HG02588 (cell line): ENCODE measurements at regions not wholly inside any gene's neighbourhood (a gene's known extent, or its start where the extent isn't known, plus 50 kb on each side); places are given as distances from the start of the nearest gene placed in this dataset.

ENCODE experiments used
- ATAC-seq: cut with Tn5 transposase; IDR thresholded peaks from one replicate; pipeline ENCODE4 v1.9.1; 2021; ENCODE audit warnings: mild to moderate bottlenecking, moderate library complexity; ENCODE audit not compliant: unreplicated experiment

DNA sequence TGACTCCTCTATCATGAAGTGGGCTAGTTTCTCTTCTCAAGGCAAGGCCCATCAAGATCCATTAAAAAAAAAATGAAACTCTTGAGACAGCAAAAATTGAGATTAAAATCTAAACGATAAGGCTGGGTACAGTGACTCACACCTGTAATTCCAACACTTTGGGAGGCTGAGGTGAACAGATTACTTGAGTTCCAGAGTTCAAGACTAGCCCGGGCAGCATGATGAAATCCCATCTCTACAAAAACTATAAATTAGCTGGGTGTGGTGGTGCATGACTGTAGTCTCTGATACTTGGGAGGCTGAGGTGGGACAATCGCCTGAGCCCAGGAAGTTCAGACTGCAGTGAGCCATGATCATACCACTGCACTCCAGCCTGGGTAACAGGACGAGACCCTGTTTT, 226.5 kb upstream of the SOX5 start:
- no peak for ATAC-seq

DNA sequence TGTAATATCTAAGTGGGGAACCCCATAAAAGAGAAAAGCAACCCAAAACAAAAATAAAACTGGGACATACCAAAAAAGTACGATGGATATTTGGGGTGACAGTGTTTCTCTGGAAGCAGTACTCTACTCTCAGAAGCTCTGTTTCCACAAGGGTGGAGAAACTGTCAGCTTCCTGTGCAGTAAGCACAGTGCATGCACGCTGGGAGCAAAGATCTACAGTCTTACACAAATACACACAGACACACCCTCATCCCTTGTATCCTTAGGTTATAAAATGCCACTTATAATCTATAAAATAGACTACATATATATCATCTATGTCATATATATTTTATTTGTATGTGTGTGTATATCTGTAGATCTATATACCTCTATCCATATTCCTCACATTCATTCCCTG, 225.8 kb upstream of the SOX5 start:
- no peak for ATAC-seq

DNA sequence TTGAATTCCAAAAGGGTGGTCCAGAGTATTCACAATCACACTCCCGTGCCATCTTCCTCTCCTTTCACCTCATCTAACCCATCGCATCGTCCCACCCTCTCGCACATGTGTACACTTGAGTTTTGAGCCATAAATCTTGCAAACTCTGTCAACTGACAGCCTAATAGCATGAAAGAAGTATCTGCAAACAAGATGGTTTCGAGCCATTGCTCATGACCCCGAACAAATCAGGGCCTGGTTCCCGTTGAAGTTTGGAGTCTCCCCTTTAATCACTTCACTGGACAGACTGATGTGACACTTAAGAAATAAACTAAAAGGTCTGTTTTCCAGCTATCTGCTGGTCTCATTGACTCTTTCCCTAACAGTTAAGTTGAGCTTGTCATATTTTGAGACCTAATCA, 223.6 kb upstream of the SOX5 start:
- ATAC-seq = no peak

DNA sequence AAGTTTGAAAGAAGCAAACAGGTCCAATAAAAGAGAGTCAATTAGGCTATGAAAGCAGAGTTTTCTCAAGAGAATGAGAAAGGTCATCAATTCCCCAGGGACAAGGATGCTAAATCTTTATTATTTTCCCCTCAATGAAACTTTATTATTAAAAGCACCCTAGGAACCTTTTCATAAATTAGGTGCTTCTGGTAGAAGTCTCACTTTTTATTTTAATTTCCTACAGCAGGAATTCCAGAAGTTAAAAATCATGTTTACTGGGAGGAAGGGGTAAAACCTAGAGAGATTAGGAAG, 223.2 kb upstream of the SOX5 start:
- ATAC-seq = no peak

DNA sequence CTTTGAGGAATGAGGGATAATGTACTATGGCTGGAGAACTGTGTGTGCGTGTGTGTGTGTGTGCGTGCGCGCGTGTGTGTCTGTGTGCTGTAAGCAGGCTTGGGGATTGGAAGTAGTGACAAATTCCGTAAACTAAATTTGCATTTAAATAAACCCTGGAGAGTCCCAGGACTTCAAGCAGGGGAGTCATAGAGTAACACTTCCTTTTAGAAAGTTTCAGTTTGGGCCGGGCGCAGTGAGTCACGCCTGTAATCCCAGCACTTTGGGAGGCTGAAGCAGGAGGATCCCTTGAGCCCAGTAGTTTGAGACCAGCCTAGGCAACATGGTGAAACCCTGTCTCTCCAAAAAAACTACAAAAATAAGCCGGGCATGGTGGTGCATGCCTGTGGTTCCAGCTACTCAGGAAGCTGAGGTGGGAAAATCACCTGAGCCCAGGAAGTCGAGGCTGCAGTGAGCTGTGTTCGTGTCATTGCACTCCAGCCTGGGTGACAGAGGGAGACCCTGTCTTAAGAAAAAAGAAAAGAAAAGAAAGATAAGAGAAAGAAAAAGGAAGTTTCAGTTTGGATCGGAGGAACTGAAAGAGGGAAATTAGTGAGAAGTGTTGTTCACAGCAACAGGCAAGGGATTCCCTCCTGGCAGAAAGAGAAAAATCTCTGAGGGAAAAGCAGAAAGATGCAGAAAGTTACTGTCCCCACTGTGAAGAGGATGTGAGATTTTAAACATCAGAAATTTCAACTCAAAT, 222.7 kb upstream of the SOX5 start:
- peak; percentile 84 for ATAC-seq

DNA sequence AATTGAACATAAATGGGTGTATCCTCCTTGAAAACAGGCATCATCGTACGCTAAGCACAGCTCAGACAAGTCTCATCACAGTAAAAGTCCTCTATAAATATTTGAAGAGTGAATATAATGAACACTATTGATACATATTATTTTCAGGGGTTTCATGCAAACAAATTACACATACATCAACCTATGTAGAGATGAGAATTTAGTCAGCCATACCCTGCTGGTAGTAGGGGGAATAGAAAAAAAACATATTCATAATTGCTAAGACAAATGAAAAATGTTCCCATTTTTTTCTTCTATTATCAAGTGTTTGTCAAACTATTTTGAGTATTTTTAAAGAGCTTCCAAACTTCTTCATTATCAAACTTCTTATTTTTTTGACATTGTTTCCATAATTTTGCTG, 205.6 kb upstream of the SOX5 start:
- no peak for ATAC-seq

DNA sequence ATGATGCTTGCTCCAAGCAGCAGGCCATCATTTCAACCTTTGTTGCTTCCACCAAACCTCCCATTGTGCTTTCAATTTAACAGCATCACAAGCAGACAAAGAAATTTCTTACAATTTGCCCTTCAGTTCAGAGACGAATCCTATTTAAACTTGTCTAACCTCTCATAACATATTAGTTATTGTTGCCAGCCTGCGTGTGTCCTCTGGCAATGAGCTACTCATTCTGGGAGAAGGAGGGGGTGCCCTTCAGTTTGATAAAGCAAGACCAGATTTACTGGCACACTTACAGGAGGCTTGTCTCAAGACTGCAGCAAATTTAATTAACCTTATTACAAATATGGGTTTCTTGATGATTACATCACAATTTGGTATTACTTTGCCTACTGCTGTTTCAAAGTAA, 203.6 kb upstream of the SOX5 start:
- no peak for ATAC-seq

DNA sequence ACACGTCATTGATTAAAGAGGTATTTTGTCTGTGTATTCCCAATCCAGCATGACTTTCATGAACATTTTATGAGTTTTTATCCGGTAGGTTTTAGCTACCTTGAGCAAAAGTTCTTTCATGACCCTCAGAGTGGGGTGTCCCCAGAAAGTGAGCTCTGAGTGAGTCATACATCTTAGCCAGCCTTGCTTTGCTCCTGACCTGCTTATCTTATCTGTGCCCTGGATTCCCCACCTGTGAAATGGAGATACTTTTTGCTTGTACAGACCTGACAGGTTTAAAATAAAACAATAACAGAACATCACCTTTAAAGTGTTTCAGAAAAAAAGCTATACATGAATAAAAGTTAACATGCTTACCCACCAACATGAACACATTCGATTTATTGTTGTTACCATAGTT, 202.8 kb upstream of the SOX5 start:
- no peak for ATAC-seq

DNA sequence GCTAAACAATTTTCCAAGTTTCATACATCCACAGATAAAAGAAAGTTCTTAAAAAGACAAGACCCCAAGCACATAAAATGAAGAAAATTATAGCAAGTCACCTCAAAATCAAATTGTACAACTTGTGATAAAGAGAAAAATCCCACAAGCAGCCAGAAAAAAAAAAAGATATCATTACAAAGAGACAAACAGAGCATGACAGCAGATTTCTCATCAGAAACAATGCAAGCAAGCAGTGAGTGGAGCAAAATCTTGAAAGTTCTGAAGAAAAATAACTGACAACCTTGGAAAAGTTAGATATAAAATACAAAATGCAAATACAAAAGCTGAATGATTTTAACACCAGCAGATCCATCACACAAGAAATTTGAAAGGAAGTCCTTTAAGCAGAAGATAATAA, 194.5 kb upstream of the SOX5 start:
- no peak for ATAC-seq

DNA sequence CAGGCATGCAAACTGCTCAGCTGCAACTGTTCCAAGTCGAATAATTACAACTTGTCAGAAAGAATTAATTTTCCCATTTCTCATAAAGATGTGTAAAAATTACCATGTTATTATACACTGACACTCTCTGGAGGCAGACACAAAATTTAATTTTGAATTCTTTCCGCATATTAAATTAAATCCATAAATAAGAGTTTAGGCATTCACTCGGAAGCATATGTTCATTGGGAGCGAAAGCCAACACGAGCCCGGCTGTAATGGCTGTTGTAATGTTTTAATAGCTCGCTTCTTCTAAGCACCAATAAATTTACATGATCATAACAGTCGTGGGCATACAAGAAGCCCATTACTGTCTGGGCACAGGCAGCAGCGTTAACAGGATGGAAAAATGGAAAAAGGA, 189.6 kb upstream of the SOX5 start:
- no peak for ATAC-seq

DNA sequence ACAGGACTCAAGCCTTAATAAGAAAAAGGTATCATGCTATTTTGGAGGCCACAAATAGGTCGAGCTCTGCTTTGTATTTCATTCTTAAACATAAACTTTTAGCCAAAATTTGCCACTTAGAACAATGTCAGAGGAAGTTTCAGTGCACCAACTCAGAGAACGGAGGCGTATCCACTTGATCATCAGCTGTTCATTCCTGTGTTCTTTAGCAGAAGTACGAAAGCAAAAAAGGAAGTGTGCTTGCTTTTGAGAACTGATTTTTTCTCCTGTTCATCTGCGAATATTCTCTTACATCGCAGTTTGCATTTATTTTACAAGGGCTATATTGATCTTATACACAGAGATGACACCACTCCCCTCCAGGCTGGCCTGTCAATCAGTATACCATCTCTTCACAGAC, 188.6 kb upstream of the SOX5 start:
- ATAC-seq = no peak

DNA sequence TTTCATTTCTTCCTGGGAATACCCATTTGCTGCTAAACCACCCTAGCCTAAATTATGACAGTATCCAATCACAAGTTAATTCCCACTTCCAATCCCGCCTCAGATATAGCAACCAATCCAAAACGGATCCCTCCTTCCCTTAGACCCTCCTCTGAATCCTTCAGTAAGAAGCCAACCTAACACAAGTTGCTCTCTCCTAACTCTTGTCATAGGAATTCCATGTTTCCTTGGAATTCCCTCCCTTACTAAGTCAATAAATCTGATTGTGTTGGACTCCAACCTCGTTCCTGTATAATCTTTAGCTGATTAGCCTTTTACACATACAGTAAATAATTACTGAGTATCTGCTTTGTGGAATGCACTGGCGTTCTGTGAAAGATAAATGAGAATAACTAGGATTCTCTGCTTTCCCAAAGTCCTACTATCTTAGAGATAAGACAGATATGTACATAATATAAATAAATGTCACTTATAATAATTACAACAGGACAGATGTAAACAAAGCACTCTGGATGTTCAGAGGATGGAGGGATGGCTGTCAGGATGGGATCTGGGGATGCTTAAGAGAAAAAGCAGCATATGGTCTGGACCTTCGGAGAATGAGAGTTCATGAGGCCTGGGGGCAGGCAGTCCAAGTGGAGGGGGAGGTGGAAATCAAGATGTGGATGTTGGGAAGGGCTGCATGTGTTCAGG, 185.8 kb upstream of the SOX5 start:
- ATAC-seq = no peak

DNA sequence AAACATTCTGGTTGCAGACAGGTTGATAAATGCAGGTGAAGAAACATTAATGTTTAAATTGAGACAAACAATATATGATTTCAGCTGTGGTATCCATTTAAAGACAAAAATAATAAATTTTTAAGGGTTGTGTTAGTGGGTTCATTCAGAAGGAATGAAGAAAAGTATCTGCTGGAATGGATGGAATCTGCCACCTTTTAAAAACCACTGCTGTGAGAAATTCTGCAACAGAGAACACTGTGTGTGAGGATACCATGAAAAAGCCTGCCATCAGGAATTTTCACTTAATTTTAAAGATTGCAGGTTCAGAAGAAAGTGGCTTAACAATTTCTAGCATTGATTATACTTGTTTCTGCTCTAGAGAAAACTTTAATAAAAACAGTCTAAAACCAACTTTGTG, 184.6 kb upstream of the SOX5 start:
- no peak for ATAC-seq

DNA sequence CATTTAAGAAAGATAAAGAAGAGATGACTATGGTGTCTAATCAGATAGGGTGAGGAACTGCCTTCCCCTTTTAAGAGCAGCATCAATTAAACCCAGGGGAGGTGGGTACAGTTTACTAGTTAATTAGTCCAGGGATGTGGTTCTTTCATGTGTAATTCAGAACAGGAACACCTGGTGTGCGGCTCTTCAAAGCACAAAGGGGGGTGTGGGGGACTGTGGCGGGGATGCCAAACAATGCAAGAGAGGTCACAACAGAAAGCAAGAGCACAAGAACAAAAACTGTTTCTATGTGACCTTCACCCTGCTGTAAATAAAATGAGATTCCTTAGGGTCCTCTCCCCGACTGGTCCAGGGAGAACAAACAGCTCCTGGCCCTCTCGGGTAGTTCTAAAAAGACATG, 183.9 kb upstream of the SOX5 start:
- no peak for ATAC-seq

DNA sequence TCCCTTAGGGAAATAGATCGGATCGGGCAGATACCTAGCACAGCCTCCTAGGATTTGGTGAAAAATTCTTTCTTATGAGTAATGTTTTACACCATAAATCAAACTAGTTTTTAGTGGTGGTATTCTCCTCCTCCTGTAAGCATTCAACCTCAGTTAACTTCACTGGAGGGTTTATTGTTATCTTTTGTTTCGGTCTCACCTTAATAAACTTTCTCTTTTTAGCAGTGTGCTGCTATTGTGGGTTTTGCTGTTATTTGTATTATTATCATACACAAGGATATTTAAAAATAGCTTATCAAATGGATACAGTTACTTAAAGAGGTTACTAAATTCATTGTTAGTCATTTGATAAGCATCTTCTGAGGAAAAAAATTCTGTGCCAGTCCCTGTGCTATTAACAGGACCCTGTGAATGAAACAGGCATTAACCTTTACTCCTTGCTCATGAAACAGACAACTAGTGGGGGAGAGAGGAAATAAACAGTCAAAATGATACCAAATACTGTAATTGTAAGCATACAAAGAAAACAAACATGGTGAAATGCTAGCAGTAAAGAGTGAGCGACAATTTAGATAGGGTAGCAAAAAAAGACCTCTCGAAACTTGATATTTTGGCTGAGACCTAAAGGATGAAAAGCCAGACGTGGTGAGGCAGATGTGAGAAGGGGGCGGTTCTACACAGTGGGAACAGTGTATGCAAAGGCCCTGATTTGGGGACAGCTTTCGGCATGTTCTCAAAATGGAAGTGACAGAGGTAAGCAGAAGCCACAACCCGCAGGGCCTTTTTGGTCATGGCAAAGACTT, 178.7 kb upstream of the SOX5 start:
- peak; percentile 97 for ATAC-seq

DNA sequence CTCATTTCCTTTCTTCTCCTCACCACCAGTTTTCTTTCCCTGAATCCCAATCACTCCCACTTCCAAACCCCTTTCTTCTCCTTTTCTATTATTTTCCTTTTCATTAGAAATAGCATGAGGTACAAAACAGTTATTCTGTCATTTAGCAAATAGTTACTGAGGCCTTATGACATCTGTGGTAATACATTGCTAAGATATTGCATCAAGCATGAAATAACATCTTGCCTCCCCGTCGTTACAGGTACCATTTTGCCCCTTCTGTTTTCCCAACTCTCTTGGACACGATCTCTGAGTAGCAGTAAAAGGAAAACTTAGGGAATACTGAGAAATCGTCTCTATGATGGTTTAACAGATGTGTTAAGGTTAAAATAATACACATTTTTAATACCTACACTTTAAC, 175.8 kb upstream of the SOX5 start:
- no peak for ATAC-seq

DNA sequence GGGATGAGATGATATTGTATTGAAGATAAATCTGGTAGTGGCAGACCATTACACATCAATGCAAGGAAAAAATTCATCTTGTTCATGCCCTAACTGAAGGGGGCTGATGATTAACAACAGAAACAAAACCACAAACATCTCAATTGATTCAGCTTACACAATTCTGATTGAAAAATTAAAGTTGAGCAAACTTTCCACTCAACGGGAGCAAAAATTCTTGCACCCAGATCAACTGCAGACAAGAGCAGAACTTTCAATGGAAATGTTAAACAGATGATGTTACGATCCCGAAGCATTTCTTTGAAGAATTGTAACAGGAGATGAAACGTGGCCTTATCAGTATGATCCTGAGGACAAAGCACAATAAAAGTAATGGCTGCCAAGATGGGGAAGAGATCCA, 172.4 kb upstream of the SOX5 start:
- ATAC-seq = no peak

DNA sequence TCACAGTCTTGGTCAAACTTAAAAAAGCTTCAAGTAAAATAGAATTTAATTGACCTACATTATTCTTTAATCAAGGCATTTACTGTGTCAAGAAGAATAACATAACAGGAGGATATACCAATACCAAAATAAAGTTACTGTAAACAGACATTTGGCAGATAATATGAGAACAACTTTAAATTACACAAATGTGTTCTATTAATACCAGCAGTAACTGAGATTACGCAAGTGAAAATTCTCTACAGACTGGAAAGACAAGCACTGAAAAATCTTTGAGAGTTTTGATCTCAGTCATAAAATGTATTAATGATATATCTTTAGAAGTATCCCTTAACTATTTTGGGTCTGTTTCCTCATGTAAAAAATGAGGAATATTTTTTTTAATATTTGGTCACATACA, 169.2 kb upstream of the SOX5 start:
- no peak for ATAC-seq

DNA sequence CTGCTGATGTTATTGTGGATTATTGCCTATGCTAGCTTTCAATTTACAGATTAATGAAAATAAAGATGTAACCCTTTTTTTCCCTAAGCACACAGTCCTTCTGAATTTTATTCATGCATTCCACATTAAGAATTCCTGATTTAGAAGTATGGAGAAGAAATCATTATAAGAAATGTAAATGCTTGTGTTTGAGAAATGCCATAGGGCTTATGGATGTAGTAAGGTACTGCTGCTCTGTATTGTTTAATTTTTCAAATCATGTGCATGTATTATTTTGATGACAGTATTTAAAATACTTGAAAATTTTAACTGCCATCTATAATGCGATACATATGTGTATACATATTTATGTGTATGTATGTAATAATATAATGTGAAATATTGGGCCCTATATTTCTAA, 167.1 kb upstream of the SOX5 start:
- no peak for ATAC-seq

DNA sequence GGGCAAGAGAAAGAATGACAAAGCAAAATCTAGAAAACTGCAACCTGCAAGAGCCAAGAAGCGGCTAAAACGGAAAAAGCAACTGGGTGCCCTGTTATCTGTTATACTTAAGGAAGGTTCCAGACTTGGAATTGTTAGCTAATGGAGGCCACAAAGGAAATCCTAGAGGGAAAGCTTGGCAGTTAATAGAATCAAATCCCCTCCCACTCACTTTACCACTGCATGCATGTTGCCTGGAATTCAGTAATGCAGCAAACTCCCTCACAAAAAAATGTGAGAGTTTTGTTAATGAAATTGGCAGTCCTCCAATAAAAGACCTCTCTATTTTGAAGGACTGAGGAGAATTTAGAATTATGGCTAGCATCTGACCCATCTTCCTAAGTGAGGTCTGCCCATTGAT, 164.2 kb upstream of the SOX5 start:
- no peak for ATAC-seq

DNA sequence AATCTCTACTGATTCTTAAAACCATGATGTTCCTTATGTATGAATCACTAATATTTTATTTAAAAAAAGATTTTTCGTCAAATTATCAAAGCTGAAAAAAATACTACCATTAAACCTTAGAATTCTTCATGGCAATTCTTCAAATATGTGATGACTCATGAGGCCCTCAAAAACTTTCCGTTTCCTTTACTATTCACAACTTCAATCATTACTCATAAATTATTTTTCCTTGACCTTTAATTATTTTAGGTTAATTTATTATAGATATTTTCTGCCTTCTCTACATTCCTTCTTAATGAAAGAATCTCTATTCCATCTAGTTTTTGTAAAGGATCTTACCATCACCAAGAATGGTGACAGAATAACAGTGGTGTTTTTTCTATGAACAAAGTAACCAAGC, 162.1 kb upstream of the SOX5 start:
- no peak for ATAC-seq

DNA sequence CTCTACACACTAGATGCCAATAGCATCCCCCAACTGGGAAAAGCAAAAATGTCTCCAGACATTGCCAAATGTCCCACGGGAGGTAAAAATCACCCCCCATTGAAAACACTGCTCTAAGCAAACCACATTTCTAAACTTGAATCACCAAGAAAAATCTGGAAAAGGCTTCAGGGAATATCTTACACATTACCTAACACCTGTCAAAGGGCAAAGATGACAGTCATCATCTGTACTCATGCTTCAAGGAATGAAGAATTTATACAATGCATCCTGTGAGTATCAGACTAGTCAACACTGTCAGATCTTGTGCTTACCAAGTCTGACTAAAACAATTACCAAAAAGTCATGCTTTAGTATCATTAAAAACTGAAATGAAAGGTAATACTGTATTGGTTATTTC, 161.6 kb upstream of the SOX5 start:
- no peak for ATAC-seq
